PC-3 (cell line): ENCODE measurements at regions not wholly inside any gene's neighbourhood (a gene's known extent, or its start where the extent isn't known, plus 50 kb on each side); places are given as distances from the start of the nearest gene placed in this dataset.

Experiments
- ATAC-seq: fragments of 200-7000 bp; cut with Tn5 transposase; 2 replicates; pipeline ENCODE4 v1.9.1; 2020; ENCODE audit warnings: mild to moderate bottlenecking, moderate library complexity
- BruUV-seq: library from RNA; stranded (reverse); fragments of 400-500 nt; replicated peaks from 2 replicates; lab custom pipeline; 2021; lab: Mats Ljungman, UMichigan
- CTCF ChIA-PET: fragments of 300-600 bp; sonication (Branson Sonifier 250); formaldehyde crosslinking; loops from one replicate; lab custom pipeline; 2022; ENCODE audit warnings: antibody characterized with exemption; lab: Charles Lee
- POLR2A ChIA-PET: fragments of 300-600 bp; sonication (Branson Sonifier 250); formaldehyde crosslinking; loops from one replicate; lab custom pipeline; 2022; ENCODE audit warnings: antibody characterized with exemption; ENCODE audit not compliant: unreplicated experiment; lab: Charles Lee
- DNase-seq: peaks from one replicate; pipeline ENCODE4 v3.0.0-alpha.2; 2015
- H2AFZ ChIP-seq: fragments of 300-600 bp; sonication (generic); 2 replicates; pipeline ENCODE4 v1.6.0; 2016; ENCODE audit warnings: antibody characterized with exemption, low read length
- H3F3A ChIP-seq: fragments of 300-600 bp; sonication (generic); one replicate; pipeline ENCODE4 v1.6.0; 2017; ENCODE audit warnings: antibody characterized with exemption, low read length, control low read depth, mild to moderate bottlenecking; ENCODE audit not compliant: unreplicated experiment
- H3K27ac ChIP-seq: fragments of 300-600 bp; sonication (generic); 2 replicates; pipeline ENCODE4 v1.5.1; 2016; ENCODE audit warnings: mild to moderate bottlenecking, low read length
- H3K27me3 ChIP-seq: fragments of 300-600 bp; sonication (generic); 2 replicates; pipeline ENCODE4 v1.6.1; 2016; ENCODE audit warnings: low read length, mixed read lengths
- H3K36me3 ChIP-seq: fragments of 300-600 bp; sonication (generic); 2 replicates; pipeline ENCODE4 v1.6.1; 2016; ENCODE audit warnings: low read depth, mixed run types, low read length, mixed read lengths
- H3K4me1 ChIP-seq: fragments of 300-600 bp; sonication (generic); 2 replicates; pipeline ENCODE4 v1.5.1; 2016; ENCODE audit warnings: low read length; ENCODE audit not compliant: insufficient read depth
- H3K4me2 ChIP-seq: fragments of 300-600 bp; sonication (generic); 2 replicates; pipeline ENCODE4 v1.6.0; 2016; ENCODE audit warnings: low read length
- H3K4me3 ChIP-seq: fragments of 300-600 bp; sonication (generic); 2 replicates; pipeline ENCODE4 v1.5.1; 2016; ENCODE audit warnings: mild to moderate bottlenecking, low read length, mixed read lengths
- H3K79me2 ChIP-seq: fragments of 300-600 bp; sonication (generic); 2 replicates; pipeline ENCODE4 v1.6.1; 2017; ENCODE audit warnings: low read length, mixed read lengths
- H3K9ac ChIP-seq: fragments of 300-600 bp; sonication (generic); 2 replicates; pipeline ENCODE4 v1.6.0; 2016; ENCODE audit warnings: mild to moderate bottlenecking, low read length
- H3K9me2 ChIP-seq: fragments of 300-600 bp; sonication (generic); replicated peaks from 2 replicates; pipeline ENCODE4 v1.6.1; 2016; ENCODE audit warnings: mixed run types, low read length, mixed read lengths
- H3K9me3 ChIP-seq: fragments of 300-600 bp; sonication (generic); 2 replicates; pipeline ENCODE4 v1.6.1; 2016; ENCODE audit warnings: low read length, mixed read lengths
- H4K20me1 ChIP-seq: fragments of 300-600 bp; sonication (generic); 2 replicates; pipeline ENCODE4 v1.6.1; 2016; ENCODE audit warnings: low read length, mixed read lengths
- EZH2 ChIP-seq: fragments of 300-600 bp; sonication (generic); IDR thresholded peaks from one replicate; pipeline ENCODE4 v1.6.1; 2017; ENCODE audit warnings: antibody characterized with exemption, mild to moderate bottlenecking, low read length; ENCODE audit not compliant: unreplicated experiment
- EZH2phosphoT487 ChIP-seq: fragments of 300-600 bp; sonication (generic); IDR thresholded peaks from 2 replicates; pipeline ENCODE4 v1.6.1; 2018; ENCODE audit warnings: mild to moderate bottlenecking, antibody characterized with exemption, low read length, borderline replicate concordance
- intact Hi-C: fragments of 100-400 bp; cut with micrococcal nuclease; formaldehyde crosslinking; loops from 2 replicates; pipeline ENCODE4 v1.9.0; 2023
- TF ChIP-seq, protein P1 (sequence below): fragments of 300-600 bp; sonication (generic); conservative IDR thresholded peaks from 2 replicates; pipeline ENCODE4 v1.5.1; 2017; ENCODE audit warnings: antibody characterized with exemption, low read depth, mild to moderate bottlenecking, low read length

- Histone ChIP-seq H3K79me2 (no peaks in the 10 kb centered on the region), H3F3A (no peaks in the 10 kb centered on the region), H3K4me2 (no peak overlapping the region), H3K27ac (no peak overlapping the region), H3K36me3 (no peaks in the 10 kb centered on the region), H3K9me2 (no peaks in the 10 kb centered on the region), H3K9ac (no peak overlapping the region), H3K4me3 (no peak overlapping the region), H4K20me1 (no peaks in the 10 kb centered on the region), H3K4me1 (no peaks in the 10 kb centered on the region), H3K27me3 (no peaks in the 10 kb centered on the region), H2AFZ (no peak overlapping the region), H3K9me3 (no peaks in the 10 kb centered on the region)
- ChIA-PET CTCF (no interaction called here), POLR2A (no interaction called here)
- no TSS peak for BruUV-seq
- no peak for ATAC-seq
- intact Hi-C loops = no loop called here
- DNase-seq = no peak
- TF ChIP-seq EZH2phosphoT487 (no peak), EZH2 (no peak)
- TF ChIP-seq, protein P1, sequence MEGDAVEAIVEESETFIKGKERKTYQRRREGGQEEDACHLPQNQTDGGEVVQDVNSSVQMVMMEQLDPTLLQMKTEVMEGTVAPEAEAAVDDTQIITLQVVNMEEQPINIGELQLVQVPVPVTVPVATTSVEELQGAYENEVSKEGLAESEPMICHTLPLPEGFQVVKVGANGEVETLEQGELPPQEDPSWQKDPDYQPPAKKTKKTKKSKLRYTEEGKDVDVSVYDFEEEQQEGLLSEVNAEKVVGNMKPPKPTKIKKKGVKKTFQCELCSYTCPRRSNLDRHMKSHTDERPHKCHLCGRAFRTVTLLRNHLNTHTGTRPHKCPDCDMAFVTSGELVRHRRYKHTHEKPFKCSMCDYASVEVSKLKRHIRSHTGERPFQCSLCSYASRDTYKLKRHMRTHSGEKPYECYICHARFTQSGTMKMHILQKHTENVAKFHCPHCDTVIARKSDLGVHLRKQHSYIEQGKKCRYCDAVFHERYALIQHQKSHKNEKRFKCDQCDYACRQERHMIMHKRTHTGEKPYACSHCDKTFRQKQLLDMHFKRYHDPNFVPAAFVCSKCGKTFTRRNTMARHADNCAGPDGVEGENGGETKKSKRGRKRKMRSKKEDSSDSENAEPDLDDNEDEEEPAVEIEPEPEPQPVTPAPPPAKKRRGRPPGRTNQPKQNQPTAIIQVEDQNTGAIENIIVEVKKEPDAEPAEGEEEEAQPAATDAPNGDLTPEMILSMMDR = no peak
Measured at GRCh38 chr2:70017962-70018361, 56.5 kb upstream of the ASPRV1 start.

DNA sequence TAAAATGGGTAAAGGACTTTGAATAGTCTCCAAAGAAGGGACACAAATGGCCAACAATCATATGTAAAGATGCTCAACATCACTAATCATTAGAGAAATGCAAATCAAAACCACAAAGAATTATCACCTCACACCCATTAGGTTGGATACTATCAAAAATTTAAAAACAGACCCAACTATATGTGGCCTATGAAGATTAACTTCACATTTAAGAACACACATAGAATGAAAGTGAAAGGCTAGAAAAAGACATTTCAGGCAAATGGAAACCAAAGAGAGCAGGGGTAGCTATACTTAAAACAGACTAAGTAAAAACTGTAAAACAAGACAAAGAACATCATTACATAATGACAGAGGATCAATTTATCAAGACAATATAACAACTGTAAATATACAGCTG lies 53.5 kb upstream of the ASPRV1 start:
- no peaks in the 10 kb centered on the region for H3K9me2 ChIP-seq
- H2AFZ ChIP-seq = no peak overlapping the region
- no peaks in the 10 kb centered on the region for H4K20me1 ChIP-seq
- H3K4me3 ChIP-seq = no peak overlapping the region
- H3K9ac ChIP-seq = no peak overlapping the region
- ChIA-PET POLR2A (no interaction called here), CTCF (no interaction called here)
- intact Hi-C loops = no loop called here
- DNase-seq = no peak
- H3F3A ChIP-seq = no peaks in the 10 kb centered on the region
- H3K9me3 ChIP-seq = no peaks in the 10 kb centered on the region
- H3K27ac ChIP-seq = no peak overlapping the region
- no TSS peak for BruUV-seq
- H3K27me3 ChIP-seq = no peaks in the 10 kb centered on the region
- no peaks in the 10 kb centered on the region for H3K36me3 ChIP-seq
- no peak for ATAC-seq
- no peaks in the 10 kb centered on the region for H3K4me1 ChIP-seq
- no peak overlapping the region for H3K4me2 ChIP-seq
- no peak for TF ChIP-seq EZH2
- TF ChIP-seq, protein P1 = no peak
- no peak for TF ChIP-seq EZH2phosphoT487
- H3K79me2 ChIP-seq = no peaks in the 10 kb centered on the region

GRCh38 chr2:70012887-70013286 lies 51.5 kb upstream of the ASPRV1 start:
- intact Hi-C loops = no loop called here
- H3K9me2 ChIP-seq = no peaks in the 10 kb centered on the region
- H3K4me1 ChIP-seq = no peaks in the 10 kb centered on the region
- ATAC-seq (no peak), DNase-seq (no peak)
- no peak overlapping the region for H2AFZ ChIP-seq
- H3K27me3 ChIP-seq = no peaks in the 10 kb centered on the region
- TF ChIP-seq, protein P1 = no peak
- no peak for TF ChIP-seq EZH2
- CTCF ChIA-PET = no interaction called here
- no peak overlapping the region for H3K9ac ChIP-seq
- no TSS peak for BruUV-seq
- H3K9me3 ChIP-seq = no peaks in the 10 kb centered on the region
- POLR2A ChIA-PET = interaction anchor here (0.6 kb wide), 1 partner anchor 25 kb away, joined by 8 read pairs; no protein-coding TSS in a partner anchor
- no peaks in the 10 kb centered on the region for H3K36me3 ChIP-seq
- no peaks in the 10 kb centered on the region for H4K20me1 ChIP-seq
- H3K27ac ChIP-seq = no peak overlapping the region
- no peaks in the 10 kb centered on the region for H3K79me2 ChIP-seq
- H3F3A ChIP-seq = no peaks in the 10 kb centered on the region
- H3K4me2 ChIP-seq = no peak overlapping the region
- no peak overlapping the region for H3K4me3 ChIP-seq
